ENCODE measurements at regions not wholly inside any gene's neighbourhood (a gene's known extent, or its start where the extent isn't known, plus 50 kb on each side); places are given as distances from the start of the nearest gene placed in this dataset.

GRCh38 chr5:29185558-29185957, 2007.9 kb upstream of the CDH6 start:
- no peaks in the 10 kb centered on the region for H3K36me3 ChIP-seq (ENCODE audit: control insufficient read depth, insufficient read depth, low read length)

GRCh38 chr5:29175774-29176173, 2017.7 kb upstream of the CDH6 start:
- no peak overlapping the region for H3K27ac ChIP-seq (ENCODE audit: insufficient read depth, low read length)
- H3K4me2 ChIP-seq (ENCODE audit: extremely low read depth, insufficient read depth, low read length) = no peak overlapping the region
- TF ChIP-seq EZH2 (IDR thresholded peaks at IDR 0.05; ENCODE audit: low read length, missing control alignments) (no peak), CTCF (conservative IDR thresholded peaks at IDR 0.05 in 1 of 2, IDR thresholded peaks at IDR 0.05 in 1 of 2; ENCODE audit: low read depth in 1 of 2, low read length in 2 of 2) (no peak)
- no peaks in the 10 kb centered on the region for H4K20me1 ChIP-seq (ENCODE audit: control insufficient read depth, extremely low read depth, insufficient read depth, low read length)
- no peak overlapping the region for H2AFZ ChIP-seq (ENCODE audit: low read length)
- H3K79me2 ChIP-seq (ENCODE audit: control insufficient read depth, insufficient read depth, low read length) = no peaks in the 10 kb centered on the region
- no peaks in the 10 kb centered on the region for H3K36me3 ChIP-seq (ENCODE audit: control insufficient read depth, insufficient read depth, low read length)
- no peaks in the 10 kb centered on the region for H3K4me1 ChIP-seq (ENCODE audit: control insufficient read depth, extremely low read depth, insufficient read depth, low read length)
- no peaks in the 10 kb centered on the region for H3K27me3 ChIP-seq (ENCODE audit: control insufficient read depth, insufficient read depth, low read length)
- H3K4me3 ChIP-seq (replicated peaks in 1 of 4; ENCODE audit: control extremely low read depth in 1 of 4, insufficient read depth in 1 of 4, low read depth in 3 of 4, low read length in 4 of 4) = no peak overlapping the region
- no peak for DNase-seq (ENCODE audit: low read depth in 2 of 2)
- no peak overlapping the region for H3K9ac ChIP-seq (ENCODE audit: insufficient read depth, low read length)
- no peaks in the 10 kb centered on the region for H3K9me3 ChIP-seq (ENCODE audit: control insufficient read depth, insufficient read depth, low read depth, low read length)

More at GRCh38 chr5:29185558-29185957, 2007.9 kb upstream of the CDH6 start:
- TF ChIP-seq EZH2 (IDR thresholded peaks at IDR 0.05; ENCODE audit: low read length, missing control alignments) (no peak), CTCF (conservative IDR thresholded peaks at IDR 0.05 in 1 of 2, IDR thresholded peaks at IDR 0.05 in 1 of 2; ENCODE audit: low read depth in 1 of 2, low read length in 2 of 2) (no peak)
- no peaks in the 10 kb centered on the region for H4K20me1 ChIP-seq (ENCODE audit: control insufficient read depth, extremely low read depth, insufficient read depth, low read length)
- no peak overlapping the region for H3K4me2 ChIP-seq (ENCODE audit: extremely low read depth, insufficient read depth, low read length)
- H3K4me1 ChIP-seq (ENCODE audit: control insufficient read depth, extremely low read depth, insufficient read depth, low read length) = no peaks in the 10 kb centered on the region
- H3K79me2 ChIP-seq (ENCODE audit: control insufficient read depth, insufficient read depth, low read length) = no peaks in the 10 kb centered on the region
- H3K27me3 ChIP-seq (ENCODE audit: control insufficient read depth, insufficient read depth, low read length) = no peaks in the 10 kb centered on the region
- H2AFZ ChIP-seq (ENCODE audit: low read length) = no peak overlapping the region
- H3K9me3 ChIP-seq (ENCODE audit: control insufficient read depth, insufficient read depth, low read depth, low read length) = no peaks in the 10 kb centered on the region
- H3K9ac ChIP-seq (ENCODE audit: insufficient read depth, low read length) = no peak overlapping the region
- no peak for DNase-seq (ENCODE audit: low read depth in 2 of 2)
- H3K4me3 ChIP-seq (replicated peaks in 1 of 4; ENCODE audit: control extremely low read depth in 1 of 4, insufficient read depth in 1 of 4, low read depth in 3 of 4, low read length in 4 of 4) = no peak overlapping the region
- H3K27ac ChIP-seq (ENCODE audit: insufficient read depth, low read length) = no peak overlapping the region

GRCh38 chr5:29170599-29170998, 2022.9 kb upstream of the CDH6 start:
- H3K9me3 ChIP-seq (ENCODE audit: control insufficient read depth, insufficient read depth, low read depth, low read length) = no peaks in the 10 kb centered on the region
- no peaks in the 10 kb centered on the region for H3K4me1 ChIP-seq (ENCODE audit: control insufficient read depth, extremely low read depth, insufficient read depth, low read length)
- DNase-seq (ENCODE audit: low read depth in 2 of 2) = no peak
- no peak overlapping the region for H2AFZ ChIP-seq (ENCODE audit: low read length)
- H3K4me3 ChIP-seq (replicated peaks in 1 of 4; ENCODE audit: control extremely low read depth in 1 of 4, insufficient read depth in 1 of 4, low read depth in 3 of 4, low read length in 4 of 4) = no peak overlapping the region
- no peak for TF ChIP-seq EZH2 (IDR thresholded peaks at IDR 0.05; ENCODE audit: low read length, missing control alignments)
- no peak for TF ChIP-seq CTCF (conservative IDR thresholded peaks at IDR 0.05 in 1 of 2, IDR thresholded peaks at IDR 0.05 in 1 of 2; ENCODE audit: low read depth in 1 of 2, low read length in 2 of 2)
- no peaks in the 10 kb centered on the region for H3K79me2 ChIP-seq (ENCODE audit: control insufficient read depth, insufficient read depth, low read length)
- no peaks in the 10 kb centered on the region for H3K27me3 ChIP-seq (ENCODE audit: control insufficient read depth, insufficient read depth, low read length)
- H3K27ac ChIP-seq (ENCODE audit: insufficient read depth, low read length) = no peak overlapping the region
- H3K9ac ChIP-seq (ENCODE audit: insufficient read depth, low read length) = no peak overlapping the region
- H4K20me1 ChIP-seq (ENCODE audit: control insufficient read depth, extremely low read depth, insufficient read depth, low read length) = no peaks in the 10 kb centered on the region
- H3K36me3 ChIP-seq (ENCODE audit: control insufficient read depth, insufficient read depth, low read length) = no peaks in the 10 kb centered on the region
- H3K4me2 ChIP-seq (ENCODE audit: extremely low read depth, insufficient read depth, low read length) = no peak overlapping the region

Measured in fibroblast of lung (primary cell).